A549 (cell line): ENCODE measurements at regions not wholly inside any gene's neighbourhood (a gene's known extent, or its start where the extent isn't known, plus 50 kb on each side); places are given as distances from the start of the nearest gene placed in this dataset.

ENCODE experiments used
- CTCF ChIP-seq: fragments of >200 bp; sonication (Bioruptor Twin); formaldehyde crosslinking; IDR thresholded peaks from 3 replicates; pipeline ENCODE4 v1.5.1; 2016
- EP300 ChIP-seq, 2 experiments: fragments of >200 bp; sonication (Bioruptor Twin); formaldehyde crosslinking; IDR thresholded peaks; 2 replicates in 1 of 2; 3 replicates in 1 of 2; pipeline ENCODE4 v1.6.1; 2016 to 2017
- KDM1A ChIP-seq: fragments of 200-600 bp; sonication (generic); IDR thresholded peaks from 2 replicates; pipeline ENCODE4 v1.6.1; 2016; ENCODE audit warnings: low read depth, mild to moderate bottlenecking
- KDM5A ChIP-seq: fragments of 200-600 bp; sonication (generic); IDR thresholded peaks from 2 replicates; pipeline ENCODE4 v1.6.1; 2016; ENCODE audit warnings: antibody characterized with exemption, mild to moderate bottlenecking
- POLR2A ChIP-seq: IDR thresholded peaks from 2 replicates; pipeline ENCODE4 v1.6.1; 2012; ENCODE audit warnings: mild to moderate bottlenecking, low read length
- POLR2AphosphoS2 ChIP-seq: conservative IDR thresholded peaks from 2 replicates; pipeline ENCODE4 v1.6.1; 2012; ENCODE audit warnings: low read length, improper control_type of control experiment, inconsistent platforms

- no peak for TF ChIP-seq POLR2AphosphoS2
- no peak for TF ChIP-seq CTCF
- no peak for TF ChIP-seq EP300 (IDR thresholded peaks at IDR 0.05)
- TF ChIP-seq KDM1A = no peak
- no peak for TF ChIP-seq KDM5A
- no peak for TF ChIP-seq POLR2A
These were observed 429.1 kb upstream of the CCDC196 start for GRCh38 chr14:66056926-66057552.
